ENCODE measurements at regions not wholly inside any gene's neighbourhood (a gene's known extent, or its start where the extent isn't known, plus 50 kb on each side); places are given as distances from the start of the nearest gene placed in this dataset.
"Not testable (repeated sequence)": the region's sequence is repeated elsewhere in the genome, so short reads cannot be mapped to it uniquely, and the experiment has no call there.

DNA sequence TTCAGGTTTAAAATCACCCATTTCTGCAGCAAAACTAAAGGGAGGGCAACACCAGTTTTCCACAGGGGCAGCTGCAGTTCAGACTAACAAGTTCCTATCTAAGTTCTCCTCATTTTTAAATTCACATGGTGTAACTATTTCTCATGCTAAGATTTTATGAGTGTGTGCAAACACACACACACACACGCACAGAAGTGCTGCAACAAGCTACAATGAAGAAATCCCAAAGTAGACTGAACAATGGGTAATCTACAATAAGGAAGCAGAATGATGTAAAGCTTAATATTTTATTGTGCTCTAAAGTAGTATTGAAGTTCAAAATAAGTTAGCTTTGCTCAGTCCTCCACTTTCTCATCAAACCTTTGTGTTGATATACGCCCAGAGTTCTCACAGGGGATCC lies 140.8 kb upstream of the SPATA31A3 start:
- not testable (repeated sequence) for DNase-seq (ENCODE audit: low read depth)

DNA sequence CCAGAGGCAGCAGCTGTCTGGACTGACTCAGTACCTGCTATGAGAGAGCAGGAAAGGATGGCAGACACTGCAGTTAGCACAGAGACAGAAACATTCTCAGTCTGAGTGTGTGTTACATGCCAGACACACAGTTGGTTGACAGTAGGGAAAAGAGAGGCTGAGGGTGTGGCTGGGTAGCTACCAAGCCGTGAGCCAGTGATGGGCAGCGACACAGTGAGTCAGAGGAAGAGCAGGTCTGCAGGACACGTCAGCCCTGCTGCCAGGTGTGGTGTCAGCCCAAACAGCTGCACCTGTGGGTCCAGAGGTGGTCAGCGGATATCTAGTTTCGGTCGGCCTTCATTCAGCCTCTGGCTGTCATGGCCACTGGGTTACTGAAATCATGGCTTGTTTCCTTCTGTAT lies 124.4 kb upstream of the SPATA31A3 start:
- DNase-seq (ENCODE audit: low read depth), result not testable (repeated sequence)

DNA sequence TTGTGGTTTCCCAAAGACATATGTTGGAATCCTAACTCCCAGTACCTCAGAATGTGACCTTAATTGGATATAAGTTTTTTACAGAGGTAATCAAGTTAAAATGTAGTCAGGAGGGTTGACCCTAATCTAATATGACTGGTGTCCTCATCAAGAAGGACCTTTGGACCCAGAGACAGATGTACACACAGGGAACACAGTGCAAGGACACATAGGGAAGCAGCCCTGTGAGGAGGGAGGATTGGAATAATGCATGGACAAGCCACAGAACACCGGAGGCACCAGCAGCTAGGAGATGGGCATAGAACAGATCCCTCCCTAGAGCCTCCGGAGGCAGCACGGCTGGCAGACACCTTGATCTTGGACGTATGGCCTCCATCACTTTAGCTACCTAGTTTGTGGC lies 119.8 kb upstream of the SPATA31A3 start:
- not testable (repeated sequence) for DNase-seq (ENCODE audit: low read depth)

DNA sequence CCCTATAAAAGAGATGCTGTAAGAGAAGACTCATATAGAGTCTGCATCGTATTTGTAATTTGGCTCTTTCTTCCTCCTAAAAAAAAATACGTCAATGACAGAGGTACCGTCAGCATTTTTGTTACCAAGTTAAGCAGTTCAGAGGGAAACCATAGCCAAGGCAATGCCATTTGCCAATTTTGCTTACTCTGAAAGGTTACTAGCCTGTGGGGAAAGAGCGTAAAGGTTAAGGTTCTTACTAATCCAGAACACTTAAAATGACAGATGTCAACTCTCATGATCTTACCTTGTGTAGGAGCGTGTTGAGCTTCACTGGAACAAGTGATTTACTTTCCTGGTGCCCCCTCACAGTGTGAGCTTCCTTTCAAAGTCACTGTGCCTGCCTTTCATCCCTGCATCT lies 119.4 kb upstream of the SPATA31A3 start:
- DNase-seq (ENCODE audit: low read depth), result not testable (repeated sequence)

- not testable (repeated sequence) for DNase-seq (ENCODE audit: low read depth)
These were observed 117.5 kb upstream of the SPATA31A3 start for GRCh38 chr9:67109859-67110258.

DNA sequence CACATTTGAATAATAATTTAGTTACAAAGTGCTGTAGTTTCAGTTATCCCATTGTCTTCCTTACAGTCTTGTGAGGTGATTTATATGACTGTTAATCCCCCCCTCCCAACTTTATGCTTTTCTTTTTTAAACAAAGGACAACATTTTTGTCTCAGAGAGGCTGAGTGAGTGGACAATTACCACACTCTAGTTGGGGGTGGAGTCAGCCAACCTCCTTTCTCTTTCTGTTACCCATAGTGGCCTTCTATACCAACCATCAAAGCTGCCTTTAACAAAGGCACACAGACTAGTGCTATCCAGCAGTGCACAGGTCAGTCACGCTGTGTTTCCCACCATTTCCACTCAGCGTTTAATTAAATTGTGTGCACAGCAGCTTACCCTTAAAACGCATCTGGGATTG lies 114.3 kb upstream of the SPATA31A3 start:
- DNase-seq (ENCODE audit: low read depth), result not testable (repeated sequence)

DNA sequence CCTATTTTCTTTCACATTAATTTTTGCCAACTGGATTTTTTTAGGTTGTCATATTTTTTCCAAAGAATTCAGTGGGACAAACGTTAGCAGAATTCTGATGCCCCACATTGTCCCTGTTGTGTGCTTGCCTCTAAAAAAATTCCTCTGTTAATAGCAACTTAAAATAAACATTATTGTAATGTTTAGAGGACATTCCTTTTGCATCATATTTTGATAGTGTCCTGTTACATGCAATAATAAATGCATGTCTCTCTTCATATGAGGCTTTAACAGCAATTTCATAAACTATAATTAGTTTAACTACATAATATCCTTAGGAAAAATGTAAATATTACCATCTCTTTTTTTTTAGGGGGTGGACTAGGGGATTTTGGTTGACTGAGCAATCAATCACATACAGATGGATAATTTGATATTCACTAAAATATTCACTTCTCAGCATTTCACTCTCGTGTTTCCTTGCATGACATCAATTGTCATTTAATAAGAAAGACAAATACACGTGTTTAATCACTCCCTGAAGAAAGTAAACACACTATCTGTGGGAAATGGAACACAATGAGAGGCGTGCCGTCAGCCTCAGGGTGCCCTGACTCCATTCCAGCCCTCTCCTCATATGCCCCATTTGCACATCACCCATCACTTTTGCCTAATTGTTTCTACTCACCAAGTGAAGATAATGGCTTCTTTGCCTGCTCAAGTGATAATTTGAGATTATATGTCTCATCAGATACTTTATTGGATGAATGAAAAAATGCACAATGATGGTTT lies 110.3 kb upstream of the SPATA31A3 start:
- DNase-seq (ENCODE audit: low read depth), result not testable (repeated sequence)

DNA sequence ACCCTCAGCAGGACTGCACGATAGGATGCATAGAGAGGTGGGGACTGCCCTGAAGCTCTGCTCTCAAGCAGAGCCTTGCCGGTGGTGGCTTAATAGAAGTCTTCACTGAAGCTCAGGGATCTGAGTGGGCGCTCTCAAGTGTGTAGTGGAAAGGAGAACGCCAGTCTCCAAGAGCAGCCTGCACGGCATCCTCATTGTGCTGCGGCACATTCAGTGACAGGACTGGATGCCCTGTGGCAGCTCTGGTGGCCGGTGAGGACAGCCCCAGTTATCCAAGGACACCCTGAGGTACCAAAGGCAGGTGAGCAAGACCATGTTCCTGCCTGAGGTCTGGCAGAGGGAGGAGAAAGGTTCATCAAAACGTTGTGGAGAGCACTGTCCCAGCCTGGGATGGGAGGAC lies 98.8 kb upstream of the SPATA31A3 start:
- not testable (repeated sequence) for DNase-seq (ENCODE audit: low read depth)

DNA sequence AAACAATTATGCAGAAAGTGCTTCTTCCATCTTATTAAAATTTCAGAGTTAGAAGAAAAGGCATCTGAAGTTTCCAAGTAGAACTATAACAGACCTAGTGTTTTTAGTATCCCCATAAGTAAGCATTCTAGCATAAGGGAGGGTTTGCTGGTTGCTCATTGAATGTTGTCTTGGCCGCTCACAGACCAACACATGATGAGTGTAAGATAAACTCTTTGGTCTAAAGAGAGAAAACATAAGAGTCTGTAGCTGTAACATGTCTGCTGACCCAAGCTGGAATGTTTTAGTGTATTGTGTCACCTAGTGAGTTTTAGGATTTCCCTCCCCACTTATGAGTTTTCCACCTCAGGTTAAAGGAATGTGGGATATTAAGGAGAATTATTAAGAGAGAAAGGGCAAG lies 94.5 kb upstream of the SPATA31A3 start:
- DNase-seq (ENCODE audit: low read depth), result not testable (repeated sequence)

- peak; percentile 2 for DNase-seq (ENCODE audit: low read depth)
These were observed 73.8 kb upstream of the SPATA31A3 start for GRCh38 chr9:67066140-67066539.

DNA sequence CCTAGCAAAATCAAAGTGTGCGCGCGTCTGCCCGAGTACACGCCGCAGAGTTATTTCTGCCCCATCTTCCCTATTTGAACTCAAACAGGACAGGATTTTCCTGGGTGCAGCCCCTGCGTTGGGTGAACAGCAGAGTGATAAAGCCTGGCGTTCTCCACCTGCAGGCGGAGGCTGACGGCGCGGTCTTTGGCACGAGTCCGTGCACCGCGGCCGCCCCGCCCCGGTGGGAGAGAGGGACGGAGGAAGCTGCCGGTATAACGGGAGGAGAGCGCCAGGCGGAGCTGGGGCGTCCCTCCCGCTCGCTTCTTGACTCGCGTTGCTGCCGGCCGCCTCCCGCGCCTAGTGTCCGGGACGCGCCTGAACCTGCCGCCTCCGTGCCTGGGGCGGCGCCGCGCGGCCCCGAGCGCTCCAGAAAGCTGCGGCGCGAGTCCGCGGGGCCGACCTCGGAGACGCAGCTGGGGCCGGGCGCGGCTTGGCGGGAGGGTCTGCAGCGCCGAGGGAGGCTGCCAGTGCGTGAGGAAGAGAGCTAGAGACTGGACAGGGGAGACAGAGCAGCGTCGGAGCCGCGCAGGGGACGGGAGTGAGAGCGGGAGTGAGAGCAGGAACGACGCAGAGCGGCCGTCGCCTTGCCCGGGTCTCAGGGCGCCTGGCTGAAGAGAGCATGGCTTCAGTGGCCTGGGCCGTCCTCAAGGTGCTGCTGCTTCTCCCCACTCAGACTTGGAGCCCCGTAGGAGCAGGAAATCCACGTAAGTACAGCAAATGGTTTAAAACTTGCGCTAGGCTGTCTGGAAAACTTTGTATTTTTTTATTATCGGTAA lies 66.8 kb upstream of the SPATA31A3 start:
- peak; percentile 19 for DNase-seq (ENCODE audit: low read depth)
